K562 (cell line): ENCODE measurements at regions not wholly inside any gene's neighbourhood (a gene's known extent, or its start where the extent isn't known, plus 50 kb on each side); places are given as distances from the start of the nearest gene placed in this dataset.

Experiments
- ATAC-seq: fragments of 200-7000 bp; cut with Tn5 transposase; 3 replicates; pipeline ENCODE4 v1.9.1; 2020; ENCODE audit warnings: moderate library complexity
- BruUV-seq: library from RNA; stranded (reverse); fragments of 400-500 nt; replicated peaks from 2 replicates; lab custom pipeline; 2021; lab: Mats Ljungman, UMichigan
- CTCF ChIA-PET: fragments of 300-600 bp; formaldehyde crosslinking; extraction: SDS; loops from one replicate; lab custom pipeline; 2021; ENCODE audit warnings: low intra/inter-chr PET ratio; lab: Yijun Ruan, JAX
- POLR2A ChIA-PET: fragments of 300-600, 350-650 bp; sonication (Branson Sonifier 250); formaldehyde crosslinking; extraction: SDS; loops from one replicate; lab custom pipeline; 2021; ENCODE audit warnings: antibody characterized with exemption, inconsistent platforms; lab: Yijun Ruan, JAX
- DNase-seq, 4 experiments: peaks; one replicate each; pipeline versions ENCODE4 v3.0.0 to v3.0.0-alpha.2; 2011 to 2018; ENCODE audit warnings: low spot score in 3 of 4, mixed read lengths in 3 of 4; ENCODE audit errors: extremely low read depth in 1 of 4
- FAIRE-seq: peaks from 2 replicates; lab custom pipeline; 2011; peaks lifted over from hg19 to GRCh38; lab: Jason Lieb, UNC
- H2AFZ ChIP-seq: 2 replicates; pipeline ENCODE4 v1.6.0; 2011; ENCODE audit warnings: low read depth, low read length, control low read depth, inconsistent platforms
- H3K27ac ChIP-seq: fragments of 200-600 bp; 3 replicates; pipeline ENCODE4 v1.8.0; 2011; ENCODE audit warnings: low read depth, mild to moderate bottlenecking, control low read depth, inconsistent platforms, low read length, moderate library complexity, mixed read lengths; ENCODE audit errors: extremely low read depth
- H3K27me3 ChIP-seq, 2 experiments: fragments of 300-600 bp in 1 of 2; 2 replicates in 1 of 2; 3 replicates in 1 of 2; pipeline versions ENCODE4 v1.6.0 to v1.8.0; 2011; ENCODE audit warnings: inconsistent platforms in 2 of 2, low read length in 2 of 2, mild to moderate bottlenecking in 1 of 2, mixed read lengths in 1 of 2, moderate library complexity in 1 of 2; ENCODE audit not compliant: control insufficient read depth in 2 of 2, insufficient read depth in 2 of 2
- H3K36me3 ChIP-seq: fragments of 300-600 bp; 3 replicates; pipeline ENCODE4 v1.8.0; 2011; ENCODE audit warnings: mild to moderate bottlenecking, low read length, inconsistent platforms; ENCODE audit not compliant: control insufficient read depth, insufficient read depth
- H3K4me1 ChIP-seq, 2 experiments: fragments of 200-600 bp in 1 of 2; replicated peaks in 1 of 2; 2 replicates in 1 of 2; 3 replicates in 1 of 2; pipeline versions ENCODE4 v1.5.1 to v1.8.0; 2011; ENCODE audit warnings: inconsistent platforms in 2 of 2, low read length in 2 of 2, mild to moderate bottlenecking in 1 of 2, mixed read lengths in 1 of 2, moderate library complexity in 1 of 2; ENCODE audit not compliant: control insufficient read depth in 2 of 2, insufficient read depth in 2 of 2
- H3K4me2 ChIP-seq: 2 replicates; pipeline ENCODE4 v1.6.1; 2011; ENCODE audit warnings: low read length, control low read depth, inconsistent platforms, mixed read lengths; ENCODE audit not compliant: insufficient read depth
- H3K4me3 ChIP-seq: fragments of 200-600 bp; sonication (generic), shearing (Covaris generic); 2 replicates; pipeline ENCODE4 v1.5.1; 2016; ENCODE audit warnings: control low read depth, inconsistent platforms
- H3K79me2 ChIP-seq: fragments of 200-600 bp; 3 replicates; pipeline ENCODE4 v1.8.0; 2011; ENCODE audit warnings: low read length, inconsistent platforms; ENCODE audit not compliant: control insufficient read depth, insufficient read depth
- H3K9ac ChIP-seq, 2 experiments: 2 replicates each; pipeline versions ENCODE4 v1.6.0 to v1.6.1; 2011; ENCODE audit warnings: low read depth in 2 of 2, low read length in 2 of 2, control low read depth in 1 of 2, inconsistent platforms in 1 of 2, mild to moderate bottlenecking in 1 of 2, mixed read lengths in 1 of 2; ENCODE audit not compliant: insufficient read depth in 1 of 2
- H3K9me1 ChIP-seq: one replicate; pipeline ENCODE4 v1.6.0; 2011; ENCODE audit warnings: inconsistent platforms, mild to moderate bottlenecking, low read length, moderate library complexity; ENCODE audit not compliant: control insufficient read depth, insufficient read depth
- H3K9me3 ChIP-seq: replicated peaks from 2 replicates; pipeline ENCODE4 v1.5.1; 2011; ENCODE audit warnings: low read depth, low read length, inconsistent platforms; ENCODE audit not compliant: control insufficient read depth, insufficient read depth
- H4K20me1 ChIP-seq: replicated peaks from 2 replicates; pipeline ENCODE4 v1.6.1; 2011; ENCODE audit warnings: low read length, inconsistent platforms, mixed read lengths; ENCODE audit not compliant: control insufficient read depth, insufficient read depth
- CBX3 ChIP-seq, 2 experiments: IDR thresholded peaks; 1 replicate in 1 of 2; 2 replicates in 1 of 2; pipeline ENCODE4 v1.6.1; 2012; ENCODE audit warnings: inconsistent platforms in 2 of 2, low read length in 2 of 2, borderline replicate concordance in 1 of 2, control low read depth in 1 of 2
- KAT2B ChIP-seq: IDR thresholded peaks from one replicate; pipeline ENCODE4 v1.6.1; 2012; ENCODE audit warnings: low read depth, mild to moderate bottlenecking, control low read depth, inconsistent platforms, low read length, moderate library complexity
- PREB ChIP-seq: sonication (generic); formaldehyde crosslinking; IDR thresholded peaks from 2 replicates; pipeline ENCODE4 v1.8.1; 2023; ENCODE audit warnings: mild to moderate bottlenecking, missing genetic modification reagents
- PURB ChIP-seq: sonication (generic); formaldehyde crosslinking; IDR thresholded peaks from 2 replicates; pipeline ENCODE4 v1.9.0; 2021; ENCODE audit warnings: low read depth, mild to moderate bottlenecking, missing genetic modification reagents
- SMAD3 ChIP-seq: fragments of 450-650 bp; formaldehyde crosslinking; conservative IDR thresholded peaks from 2 replicates; pipeline ENCODE4 v1.4.0; 2020; ENCODE audit warnings: mild to moderate bottlenecking
- TCF15 ChIP-seq: fragments of 250-450 bp; sonication (Bioruptor Pico); IDR thresholded peaks from 2 replicates; pipeline ENCODE4 v1.8.0; 2022; ENCODE audit warnings: moderate library complexity, mild to moderate bottlenecking, inconsistent platforms
- in situ Hi-C: fragments of 300-500 bp; cut with MboI; formaldehyde crosslinking; loops from 4 replicates; pipeline ENCODE4 v1.15.0; 2018; ENCODE audit warnings: inconsistent platforms, mixed read lengths
- intact Hi-C: fragments of 100-400 bp; cut with micrococcal nuclease; formaldehyde crosslinking; loops from 2 replicates; pipeline ENCODE4 v1.14.2; 2022

GRCh38 chr10:61317706-61318105 is 135.5 kb downstream of the TMEM26 start:
- no peaks in the 10 kb centered on the region for H3K9me3 ChIP-seq
- H3K9me1 ChIP-seq: no peaks in the 10 kb centered on the region
- ChIA-PET POLR2A (no interaction called here), CTCF (no interaction called here)
- no TSS peak for BruUV-seq
- intact Hi-C loops: no loop called here
- no peak overlapping the region for H3K9ac ChIP-seq
- no peak for ATAC-seq
- no peaks in the 10 kb centered on the region for H3K27me3 ChIP-seq
- no peak for DNase-seq
- no peaks in the 10 kb centered on the region for H3K4me1 ChIP-seq
- H3K27ac ChIP-seq: no peak overlapping the region
- H3K36me3 ChIP-seq: no peaks in the 10 kb centered on the region
- H4K20me1 ChIP-seq: no peaks in the 10 kb centered on the region
- no peak overlapping the region for H3K4me2 ChIP-seq
- H2AFZ ChIP-seq: no peak overlapping the region
- H3K4me3 ChIP-seq: no peak overlapping the region
- no peak for FAIRE-seq
- in situ Hi-C loops: no loop called here
- H3K79me2 ChIP-seq: no peaks in the 10 kb centered on the region
- TF ChIP-seq PREB (CRISPR knock-in tag) (no peak), KAT2B (no peak), CBX3 (IDR thresholded peaks at IDR 0.05; ENCODE audit: borderline replicate concordance in 1 of 2, low read length in 2 of 2) (no peak), SMAD3 (no peak), PURB (CRISPR knock-in tag) (no peak), TCF15 (CRISPR knock-in tag) (no peak)
- TF ChIP-seq, all 486 proteins: peak for 0
